ENCODE measurements at regions not wholly inside any gene's neighbourhood (a gene's known extent, or its start where the extent isn't known, plus 50 kb on each side); places are given as distances from the start of the nearest gene placed in this dataset.
A peak's percentile ranks its signal among the peaks of the same experiment; 100 is the strongest.

- no peak overlapping the region for H3K9ac ChIP-seq (ENCODE audit: extremely low read depth, insufficient read length, low read length)
- Mint-ChIP-seq H3K4me3 (no peak overlapping the region), H3K4me1 (peaks cover 40 to 50% of the 10 kb centered on the region in 2 experiments), H3K27ac (no peak overlapping the region), H3K9me3 (no peaks in the 10 kb centered on the region; a peak in 2 of 5 replicates), H3K36me3 (ENCODE audit: insufficient read depth in 1 of 3, low read depth in 3 of 3) (peaks cover 0 to 5% (median 0%) of the 10 kb centered on the region in 3 experiments; a peak in 3 of 7 replicates), H3K27me3 (ENCODE audit: low read depth) (no peaks in the 10 kb centered on the region; the same call in 1 of the 2 replicates)
- DNase-seq, result no peak
- H4K91ac ChIP-seq (ENCODE audit: insufficient read length, low read depth, low read length), result no peak overlapping the region
- H2BK20ac ChIP-seq (ENCODE audit: low read depth, low read length, poor library complexity, severe bottlenecking), result peak overlapping the region; percentile 32
- H3K18ac ChIP-seq (ENCODE audit: insufficient read length, low read depth, low read length), result no peak overlapping the region
- no peak overlapping the region for H3K23ac ChIP-seq (ENCODE audit: insufficient read length, low read depth, low read length)
- H3T11ph ChIP-seq (ENCODE audit: low read length), result no peak overlapping the region
- H2AK5ac ChIP-seq (ENCODE audit: insufficient read length, low read length), result no peak overlapping the region
- H2BK120ac ChIP-seq (ENCODE audit: low read depth, low read length, poor library complexity, severe bottlenecking), result no peak overlapping the region
- no peak overlapping the region for H3K27ac ChIP-seq (ENCODE audit: insufficient read length, low read depth, low read length)
- H3K23me2 ChIP-seq (ENCODE audit: insufficient read length, low read depth, low read length, poor library complexity, severe bottlenecking), result no peaks in the 10 kb centered on the region
- no peaks in the 10 kb centered on the region for H3K9me3 ChIP-seq (ENCODE audit: control insufficient read depth, low read depth, low read length)
- no peak overlapping the region for H2BK15ac ChIP-seq (ENCODE audit: low read depth, low read length)
- no peak overlapping the region for H2AFZ ChIP-seq (ENCODE audit: low read length)
- no peak overlapping the region for H4K5ac ChIP-seq (ENCODE audit: insufficient read length, low read depth, low read length)
- no peaks in the 10 kb centered on the region for H3K79me1 ChIP-seq (ENCODE audit: insufficient read depth, low read depth, low read length, poor library complexity, severe bottlenecking)
- TF ChIP-seq CTCF (conservative IDR thresholded peaks at IDR 0.05), result no peak
- H3K27me3 ChIP-seq (ENCODE audit: insufficient read depth, low read length), result no peaks in the 10 kb centered on the region
- H3K56ac ChIP-seq (ENCODE audit: insufficient read length, low read depth, low read length), result no peak overlapping the region
- no peak overlapping the region for H3K14ac ChIP-seq (ENCODE audit: insufficient read depth, low read length)
- no peak overlapping the region for H2BK5ac ChIP-seq (ENCODE audit: insufficient read length, low read length)
- no peak overlapping the region for H3K4ac ChIP-seq (ENCODE audit: low read depth, low read length)
- H3K4me1 ChIP-seq (ENCODE audit: insufficient read depth, low read length), result peaks cover 10% of the 10 kb centered on the region; the same call in 1 of the 2 replicates
- H3K79me2 ChIP-seq (ENCODE audit: insufficient read depth, low read length), result no peaks in the 10 kb centered on the region
- no peak overlapping the region for H2BK12ac ChIP-seq (ENCODE audit: insufficient read length, low read depth, low read length)
- no peak overlapping the region for H4K8ac ChIP-seq (replicated peaks; ENCODE audit: insufficient read length, low read depth, low read length)
- no peak overlapping the region for H3K4me2 ChIP-seq (ENCODE audit: insufficient read depth, insufficient read length, low read length)
- no peaks in the 10 kb centered on the region for H4K20me1 ChIP-seq (ENCODE audit: control insufficient read depth, insufficient read depth, insufficient read length)
These were observed 102.4 kb upstream of the UBE3A start for GRCh38 chr15:25541228-25541627.
